D721Med (cell line): ENCODE measurements at regions not wholly inside any gene's neighbourhood (a gene's known extent, or its start where the extent isn't known, plus 50 kb on each side); places are given as distances from the start of the nearest gene placed in this dataset.
A peak's percentile ranks its signal among the peaks of the same experiment; 100 is the strongest.

Experiments used
- DNase-seq: peaks from one replicate; pipeline ENCODE4 v3.0.0; 2011; ENCODE audit warnings: low spot score; ENCODE audit not compliant: insufficient read length
- FAIRE-seq: peaks from 2 replicates; lab custom pipeline; 2011; peaks lifted over from hg19 to GRCh38; lab: Jason Lieb, UNC
- CTCF ChIP-seq: IDR thresholded peaks from 2 replicates; pipeline ENCODE4 v1.5.1; 2012; ENCODE audit warnings: mild to moderate bottlenecking, control low read depth; ENCODE audit not compliant: insufficient read depth; ENCODE audit errors: missing control alignments

DNA sequence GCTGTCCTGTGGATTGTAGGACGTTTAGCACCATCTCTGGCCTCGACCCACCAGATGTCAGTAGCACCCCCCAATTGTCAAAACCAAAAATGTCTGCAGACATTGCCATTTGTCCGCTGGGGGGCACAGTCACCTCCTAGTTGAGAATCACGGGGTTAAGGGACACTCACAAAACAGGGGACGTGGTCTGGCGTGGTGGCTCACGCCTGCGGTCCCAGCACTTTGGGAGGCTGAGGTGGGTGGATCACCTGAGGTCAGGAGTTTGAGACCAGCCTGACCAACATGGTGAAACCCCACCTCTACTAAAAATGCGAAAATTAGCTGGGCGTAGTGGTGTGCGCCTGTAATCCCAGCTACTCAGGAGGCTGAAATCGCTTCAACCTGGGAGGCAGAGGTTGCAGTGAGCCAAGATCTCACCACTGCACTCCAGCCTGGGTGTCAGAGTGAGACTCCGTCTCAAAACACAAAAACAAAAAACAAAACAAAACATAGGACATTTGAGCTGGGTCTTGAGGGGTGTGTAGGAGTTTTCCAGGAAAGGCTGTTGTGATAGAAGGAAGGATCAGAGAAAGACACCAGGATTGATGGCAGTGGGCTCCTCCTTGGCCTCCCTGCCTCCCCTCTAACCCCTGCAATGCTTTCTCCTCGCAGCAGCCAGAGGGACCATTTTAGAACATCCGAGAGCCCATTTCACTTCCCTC lies 171.8 kb upstream of the GSE1 start:
- DNase-seq (no peak), FAIRE-seq (no peak)
- peak; percentile 21 for TF ChIP-seq CTCF

DNA sequence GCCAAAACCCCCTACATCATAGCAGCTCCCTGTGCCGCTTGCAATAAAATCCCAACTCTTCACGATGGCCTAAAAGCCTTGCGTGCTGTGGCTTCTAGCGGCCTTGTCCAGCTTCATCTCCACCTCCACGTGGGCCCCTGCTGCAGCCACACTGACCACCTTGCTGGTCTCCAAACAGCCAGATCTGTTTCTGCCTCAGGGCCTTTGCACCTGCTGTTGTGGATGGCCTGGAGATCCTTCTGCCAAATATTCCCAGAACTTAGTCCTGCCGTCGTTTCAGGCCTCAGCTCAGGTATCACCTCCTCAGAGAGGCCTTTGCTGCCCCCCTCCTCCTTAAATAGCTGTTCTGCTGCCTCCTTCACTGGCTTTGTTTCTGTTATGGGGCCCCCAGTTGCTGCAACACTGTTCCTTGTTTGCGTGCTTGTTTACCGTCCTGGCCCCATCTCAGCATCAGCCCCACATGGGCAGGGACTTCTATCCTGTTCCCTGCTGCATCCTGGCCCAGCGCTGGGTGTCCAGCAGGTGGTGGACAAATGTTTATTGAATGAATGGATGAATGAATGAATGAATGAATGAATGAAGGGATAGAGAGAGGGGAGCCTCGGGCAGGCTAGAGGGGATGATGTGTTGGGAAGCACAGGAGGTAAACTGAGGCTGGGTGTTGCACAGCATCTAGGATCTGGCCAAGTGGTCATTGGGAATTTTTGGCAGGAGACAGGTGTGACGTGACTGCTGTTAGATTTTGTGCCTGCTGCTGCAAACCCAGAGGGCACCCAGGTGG lies 171.0 kb upstream of the GSE1 start:
- FAIRE-seq: no peak
- TF ChIP-seq CTCF: no peak
- DNase-seq: no peak

- DNase-seq (no peak), FAIRE-seq (no peak)
- TF ChIP-seq CTCF: no peak
These were observed 170.0 kb upstream of the GSE1 start for GRCh38 chr16:85443116-85443515.

- no peak for DNase-seq
- no peak for FAIRE-seq
- TF ChIP-seq CTCF: no peak
These were observed 169.6 kb upstream of the GSE1 start for GRCh38 chr16:85443531-85443930.

DNA sequence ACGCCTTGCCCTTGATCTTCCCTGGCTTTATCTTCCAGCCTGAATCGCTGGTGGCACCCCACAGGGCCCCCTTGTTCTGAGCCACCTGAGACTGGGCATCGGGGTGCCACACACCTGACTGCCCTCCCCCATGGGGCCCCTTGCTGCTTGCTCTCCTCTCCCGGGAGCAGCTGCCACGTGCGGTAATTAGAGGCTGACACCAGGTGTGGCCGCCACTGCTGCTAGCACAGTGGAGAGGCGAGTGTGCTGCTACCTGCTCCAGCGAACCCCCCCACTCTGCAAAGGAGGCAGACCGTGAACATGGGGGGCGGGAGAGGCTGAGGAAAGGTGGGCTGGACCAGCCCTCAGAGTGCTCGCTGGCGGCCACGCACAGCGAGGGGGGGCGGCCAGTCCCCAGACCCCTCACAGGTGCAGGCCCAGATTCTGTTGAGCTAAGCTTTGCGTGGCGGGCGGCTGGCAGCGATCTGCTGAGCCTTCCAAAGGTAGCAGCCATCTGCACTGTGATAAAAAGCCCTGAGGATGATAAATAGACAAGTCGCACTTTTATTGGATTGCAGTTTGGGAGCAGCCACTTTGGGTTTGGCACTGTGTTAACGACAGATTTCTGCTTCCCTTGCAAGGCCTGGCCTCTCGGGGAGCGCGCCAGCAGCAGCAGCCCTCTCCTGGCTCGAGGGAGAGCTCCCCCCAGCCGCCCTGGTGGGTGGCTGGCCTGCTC lies 167.9 kb upstream of the GSE1 start:
- TF ChIP-seq CTCF: no peak
- DNase-seq (no peak), FAIRE-seq (no peak)

GRCh38 chr16:85445779-85446222 lies 167.3 kb upstream of the GSE1 start:
- no peak for FAIRE-seq
- TF ChIP-seq CTCF: no peak
- no peak for DNase-seq
